Activated CD4-positive, alpha-beta T cell treated with anti-CD3 and anti-CD28 coated beads, Interleukin-2, amount 10 ng/mL, durations not matched to agents 7 days and 5 days (primary cell): ENCODE measurements at regions not wholly inside any gene's neighbourhood (a gene's known extent, or its start where the extent isn't known, plus 50 kb on each side); places are given as distances from the start of the nearest gene placed in this dataset.

Experiments
- CTCF ChIA-PET: fragments of 350-600 bp; sonication (Branson Sonifier 250); formaldehyde crosslinking; loops from one replicate; lab custom pipeline; 2021; ENCODE audit warnings: antibody characterized with exemption; lab: Charles Lee
- POLR2A ChIA-PET: fragments of 350-600 bp; sonication (Branson Sonifier 250); formaldehyde crosslinking; loops from one replicate; lab custom pipeline; 2021; ENCODE audit warnings: antibody characterized with exemption; lab: Charles Lee
- DNase-seq: peaks from one replicate; pipeline ENCODE4 v3.0.0-alpha.2; 2020
- H3K27ac Mint-ChIP-seq: one replicate; pipeline ENCODE4 v1.8.0; 2021; ENCODE audit warnings: mild to moderate bottlenecking, moderate library complexity, mixed read lengths
- H3K27me3 Mint-ChIP-seq: one replicate; pipeline ENCODE4 v1.8.0; 2021; ENCODE audit warnings: mixed read lengths
- H3K36me3 Mint-ChIP-seq: one replicate; pipeline ENCODE4 v1.8.0; 2021; ENCODE audit warnings: low read depth, mixed read lengths
- H3K4me1 Mint-ChIP-seq: one replicate; pipeline ENCODE4 v1.8.0; 2021; ENCODE audit warnings: mixed read lengths
- H3K4me3 Mint-ChIP-seq: one replicate; pipeline ENCODE4 v1.8.0; 2021; ENCODE audit warnings: mild to moderate bottlenecking, moderate library complexity, mixed read lengths
- H3K9me3 Mint-ChIP-seq: one replicate; pipeline ENCODE4 v1.8.0; 2021; ENCODE audit warnings: mixed read lengths

DNA sequence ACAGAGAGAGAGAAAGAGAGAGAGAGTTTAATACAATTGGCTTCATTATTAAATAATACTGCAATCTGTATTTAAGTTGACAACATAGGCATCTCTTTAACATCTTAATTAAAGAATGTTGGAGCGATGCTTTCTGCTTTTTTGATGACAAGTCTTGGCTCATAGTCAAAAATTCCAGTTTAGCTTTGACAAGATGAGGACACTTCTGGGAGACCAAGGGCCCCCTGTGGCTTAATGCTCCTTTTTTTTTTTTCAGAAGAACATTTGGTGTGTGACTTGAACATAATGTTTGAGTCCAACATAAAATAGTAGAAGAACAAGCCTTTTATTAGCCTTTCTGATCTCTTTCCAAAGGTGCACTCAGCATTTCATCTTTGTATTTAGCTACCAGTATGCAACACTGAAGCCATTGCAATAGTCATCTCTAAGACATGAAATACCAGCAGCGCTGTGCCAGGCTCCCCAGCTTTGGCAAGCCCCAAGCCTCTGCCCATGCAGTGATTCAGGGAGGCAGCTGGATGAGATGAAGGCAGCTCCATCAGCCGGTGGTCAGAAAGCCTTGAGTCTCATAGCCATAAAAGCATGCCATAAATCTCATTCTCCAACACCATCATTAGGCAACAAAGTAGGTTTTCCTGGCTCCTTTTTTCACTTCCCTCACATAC lies 349.4 kb upstream of the SEMA6D start:
- CTCF ChIA-PET: no interaction called here
- Mint-ChIP-seq H3K9me3 (no peaks in the 10 kb centered on the region), H3K4me1 (no peaks in the 10 kb centered on the region), H3K27ac (no peak overlapping the region), H3K27me3 (no peaks in the 10 kb centered on the region), H3K4me3 (no peak overlapping the region), H3K36me3 (no peaks in the 10 kb centered on the region)
- DNase-seq: no peak
- POLR2A ChIA-PET: no interaction called here

DNA sequence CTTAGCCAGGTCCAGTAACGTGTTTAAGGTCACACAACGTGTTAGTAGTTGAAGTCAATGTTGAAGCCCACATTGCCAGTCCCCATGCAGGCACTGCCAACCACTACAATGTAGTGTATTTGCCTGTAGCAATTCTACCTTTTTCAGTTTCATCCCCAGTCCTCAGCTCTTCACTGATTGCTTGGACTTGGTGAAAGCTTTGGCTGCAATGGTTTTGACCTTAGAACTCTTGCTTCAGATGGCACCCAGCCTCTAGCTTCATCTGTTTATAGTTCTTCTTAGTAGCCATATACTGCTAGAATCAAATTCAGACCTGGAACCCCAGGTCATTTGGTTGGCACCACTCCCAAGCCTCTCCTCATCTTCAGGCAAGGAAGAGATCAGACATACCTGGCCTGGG lies 345.4 kb upstream of the SEMA6D start:
- no peaks in the 10 kb centered on the region for H3K27me3 Mint-ChIP-seq
- H3K36me3 Mint-ChIP-seq: no peaks in the 10 kb centered on the region
- peaks cover 2% of the 10 kb centered on the region for H3K9me3 Mint-ChIP-seq
- H3K4me1 Mint-ChIP-seq: no peaks in the 10 kb centered on the region
- ChIA-PET POLR2A (no interaction called here), CTCF (no interaction called here)
- no peak overlapping the region for H3K27ac Mint-ChIP-seq
- H3K4me3 Mint-ChIP-seq: no peak overlapping the region
- no peak for DNase-seq

DNA sequence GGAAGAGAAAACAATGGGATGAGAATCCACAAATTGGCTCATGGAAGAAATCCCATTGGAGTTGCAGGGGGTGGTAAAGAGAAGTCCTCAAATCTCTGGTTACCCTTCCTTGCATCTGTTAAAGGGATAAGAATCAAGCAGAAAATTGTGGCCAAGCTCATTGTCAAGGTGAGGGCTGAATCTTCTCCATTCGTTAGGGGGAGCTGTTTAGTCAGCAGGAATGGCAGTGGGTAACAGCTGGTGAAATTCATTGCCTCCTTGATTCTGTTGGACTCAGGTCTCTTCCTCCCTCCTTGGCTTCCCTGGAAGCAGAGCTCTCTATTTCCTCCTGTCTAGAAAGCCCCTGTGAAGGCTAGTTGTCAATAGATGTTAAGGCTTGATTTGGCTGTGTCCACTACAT lies 343.1 kb upstream of the SEMA6D start:
- POLR2A ChIA-PET: no interaction called here
- CTCF ChIA-PET: no interaction called here

DNA sequence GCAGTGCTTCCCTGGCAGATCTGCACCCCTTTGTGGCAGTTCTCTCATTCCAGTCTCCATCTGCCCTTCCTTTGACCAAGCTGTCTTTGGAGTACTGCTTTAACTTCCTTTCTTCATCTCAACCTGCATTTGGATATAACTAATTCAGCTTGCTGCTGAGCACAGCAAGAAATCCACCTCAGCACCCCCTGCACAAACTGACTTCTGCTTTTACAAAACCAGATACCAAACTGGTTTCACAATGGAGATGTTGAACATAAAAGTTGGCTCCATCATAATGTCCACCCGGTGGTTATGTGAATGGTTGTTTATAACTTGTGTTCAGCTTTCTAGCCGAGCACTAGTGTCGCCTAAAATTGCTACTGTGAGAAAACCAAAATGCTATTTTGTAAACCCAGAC lies 341.1 kb upstream of the SEMA6D start:
- Mint-ChIP-seq H3K4me1 (no peaks in the 10 kb centered on the region), H3K27me3 (no peaks in the 10 kb centered on the region), H3K36me3 (no peaks in the 10 kb centered on the region), H3K9me3 (peaks cover 2% of the 10 kb centered on the region), H3K27ac (no peak overlapping the region), H3K4me3 (no peak overlapping the region)
- ChIA-PET CTCF (no interaction called here), POLR2A (no interaction called here)
- DNase-seq: no peak

More for the DNA sequence above, 343.1 kb upstream of the SEMA6D start:
- Mint-ChIP-seq H3K4me1 (no peaks in the 10 kb centered on the region), H3K27me3 (no peaks in the 10 kb centered on the region), H3K4me3 (no peak overlapping the region), H3K27ac (no peak overlapping the region), H3K36me3 (no peaks in the 10 kb centered on the region), H3K9me3 (peaks cover 2% of the 10 kb centered on the region)
- no peak for DNase-seq

DNA sequence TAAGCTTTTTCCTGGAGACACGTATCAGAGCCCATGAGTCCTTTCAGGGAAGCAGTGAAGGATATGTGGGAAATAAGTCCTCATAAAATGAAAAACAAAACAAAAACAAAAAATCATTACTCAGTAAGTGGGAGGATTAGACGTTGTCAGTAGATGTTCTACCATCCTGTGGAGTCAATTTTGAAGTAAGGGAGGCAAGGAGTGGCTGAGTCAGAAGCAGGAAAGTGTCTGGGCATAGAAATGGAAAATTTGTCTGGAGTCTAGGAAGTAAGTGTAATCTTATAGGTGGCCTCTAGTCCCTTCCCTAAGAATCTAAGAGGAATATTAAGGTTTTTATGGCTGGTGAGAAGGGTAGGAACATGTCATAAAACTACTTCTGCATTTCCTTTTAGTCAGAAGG lies 339.8 kb upstream of the SEMA6D start:
- ChIA-PET CTCF (no interaction called here), POLR2A (no interaction called here)
- Mint-ChIP-seq H3K9me3 (peaks cover 2% of the 10 kb centered on the region), H3K36me3 (no peaks in the 10 kb centered on the region), H3K4me3 (no peak overlapping the region), H3K4me1 (no peaks in the 10 kb centered on the region), H3K27ac (no peak overlapping the region), H3K27me3 (no peaks in the 10 kb centered on the region)
- no peak for DNase-seq

DNA sequence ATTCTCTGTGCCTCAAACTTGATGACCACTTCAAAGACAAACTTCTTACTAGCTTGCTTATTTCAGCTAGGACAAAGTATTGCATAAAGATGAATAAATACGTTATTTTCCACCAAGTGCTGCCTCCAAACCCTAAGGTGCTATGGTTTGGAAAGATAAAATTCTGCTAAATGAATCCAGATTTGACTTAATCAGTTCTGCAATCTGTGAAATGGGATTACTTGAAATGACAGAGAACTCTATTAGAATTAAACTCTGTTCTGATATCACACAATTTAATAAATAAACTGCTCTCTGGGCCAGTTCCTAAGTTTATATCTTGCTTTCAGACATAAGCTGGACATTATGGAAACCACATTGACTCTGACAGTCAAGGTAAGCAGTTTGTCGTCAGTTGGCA lies 338.8 kb upstream of the SEMA6D start:
- POLR2A ChIA-PET: no interaction called here
- Mint-ChIP-seq H3K4me3 (no peak overlapping the region), H3K4me1 (no peaks in the 10 kb centered on the region), H3K27me3 (no peaks in the 10 kb centered on the region), H3K9me3 (peaks cover 2% of the 10 kb centered on the region), H3K27ac (no peak overlapping the region), H3K36me3 (no peaks in the 10 kb centered on the region)
- DNase-seq: no peak
- CTCF ChIA-PET: interaction anchor here (0.6 kb wide), 1 partner anchor 108 kb away, joined by 3 read pairs; no protein-coding TSS in a partner anchor

DNA sequence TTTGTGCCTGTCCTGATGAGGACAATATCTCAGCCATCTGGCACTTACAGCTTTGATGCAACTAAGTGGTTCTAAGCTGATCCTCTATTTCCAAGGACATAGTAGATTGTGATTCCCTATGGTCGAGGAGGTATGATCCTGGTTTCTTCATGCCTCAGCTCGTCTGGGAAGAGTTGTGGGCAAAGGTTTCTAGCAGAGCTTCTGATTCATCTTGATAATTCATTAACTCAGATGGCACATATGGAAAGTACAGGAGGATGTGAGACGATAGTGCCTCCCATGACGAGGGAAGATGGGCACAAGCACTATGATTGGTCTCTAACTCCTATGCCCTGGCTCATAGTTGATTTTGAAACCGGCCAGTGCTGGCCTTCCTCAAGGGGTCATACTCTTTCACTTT lies 334.2 kb upstream of the SEMA6D start:
- POLR2A ChIA-PET: no interaction called here
- H3K36me3 Mint-ChIP-seq: no peaks in the 10 kb centered on the region
- H3K27ac Mint-ChIP-seq: no peak overlapping the region

DNA sequence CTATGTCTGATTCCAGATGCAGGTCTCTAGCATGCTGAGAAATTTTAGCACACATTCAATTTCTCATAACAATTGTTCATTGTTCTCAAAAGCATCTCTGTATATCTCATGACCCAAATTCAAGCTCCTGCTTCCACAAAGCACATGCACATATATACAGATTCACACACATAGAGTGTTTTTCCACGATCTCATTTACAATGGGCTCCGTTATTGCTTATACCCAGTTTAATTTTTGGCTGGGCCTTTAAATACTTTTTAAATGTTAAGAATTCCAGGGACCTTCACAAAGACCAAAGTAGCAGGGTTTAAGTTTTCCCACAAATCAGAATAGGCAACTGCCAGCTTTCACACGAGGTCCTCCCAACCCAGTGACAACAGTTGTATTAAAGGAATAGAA lies 333.5 kb upstream of the SEMA6D start:
- POLR2A ChIA-PET: no interaction called here
- H3K4me3 Mint-ChIP-seq: no peak overlapping the region

More for the DNA sequence above, 334.2 kb upstream of the SEMA6D start:
- CTCF ChIA-PET: no interaction called here
- Mint-ChIP-seq H3K4me3 (no peak overlapping the region), H3K4me1 (no peaks in the 10 kb centered on the region), H3K9me3 (no peaks in the 10 kb centered on the region), H3K27me3 (no peaks in the 10 kb centered on the region)
- no peak for DNase-seq

DNA sequence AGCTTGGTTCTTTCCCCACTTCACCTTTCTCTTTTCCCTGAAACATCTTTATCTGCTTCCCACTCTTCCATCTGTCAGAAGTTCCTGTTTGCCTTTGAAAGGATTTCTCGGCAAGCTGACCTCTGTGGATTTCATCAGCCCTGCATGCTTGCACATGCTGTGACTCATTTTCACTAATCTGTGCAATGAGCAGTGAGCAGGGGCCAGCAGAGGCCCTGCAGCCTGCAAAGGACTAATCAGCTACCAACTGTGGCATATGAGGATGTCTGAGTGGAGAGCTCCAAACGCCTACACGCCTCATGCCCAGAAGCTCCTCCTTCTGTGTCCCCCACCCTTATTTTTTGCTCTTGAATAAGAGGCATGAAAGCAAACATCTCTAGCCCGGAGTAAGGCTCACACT lies 333.0 kb upstream of the SEMA6D start:
- Mint-ChIP-seq H3K9me3 (no peaks in the 10 kb centered on the region), H3K27ac (no peak overlapping the region), H3K36me3 (no peaks in the 10 kb centered on the region), H3K4me1 (no peaks in the 10 kb centered on the region), H3K27me3 (no peaks in the 10 kb centered on the region), H3K4me3 (no peak overlapping the region)
- ChIA-PET POLR2A (no interaction called here), CTCF (no interaction called here)
- DNase-seq: no peak

More for the DNA sequence above, 333.5 kb upstream of the SEMA6D start:
- H3K9me3 Mint-ChIP-seq: no peaks in the 10 kb centered on the region
- no peak overlapping the region for H3K27ac Mint-ChIP-seq
- DNase-seq: no peak
- CTCF ChIA-PET: no interaction called here
- no peaks in the 10 kb centered on the region for H3K4me1 Mint-ChIP-seq
- no peaks in the 10 kb centered on the region for H3K27me3 Mint-ChIP-seq
- no peaks in the 10 kb centered on the region for H3K36me3 Mint-ChIP-seq

DNA sequence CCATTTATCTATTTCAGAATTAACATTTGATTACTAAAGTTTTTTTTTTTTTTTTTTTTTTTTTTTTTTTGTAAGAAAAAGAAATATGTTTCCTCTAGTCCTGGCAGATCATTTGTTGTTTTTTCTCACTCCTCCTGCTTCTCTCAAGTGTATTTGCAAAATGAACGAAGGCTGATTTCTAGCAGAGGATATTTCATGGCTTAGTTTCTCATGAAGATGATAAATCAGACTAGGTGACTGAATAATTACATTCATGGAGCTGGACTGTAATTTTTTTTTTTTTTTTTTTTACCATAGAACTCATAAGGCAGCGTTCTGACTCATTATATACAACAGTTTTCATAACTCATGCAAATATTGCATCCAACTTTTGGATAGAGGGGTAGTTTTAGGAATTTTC lies 332.5 kb upstream of the SEMA6D start:
- Mint-ChIP-seq H3K27me3 (no peaks in the 10 kb centered on the region), H3K9me3 (no peaks in the 10 kb centered on the region), H3K4me1 (no peaks in the 10 kb centered on the region), H3K36me3 (no peaks in the 10 kb centered on the region), H3K4me3 (no peak overlapping the region), H3K27ac (no peak overlapping the region)
- DNase-seq: no peak
- CTCF ChIA-PET: no interaction called here
- POLR2A ChIA-PET: no interaction called here

DNA sequence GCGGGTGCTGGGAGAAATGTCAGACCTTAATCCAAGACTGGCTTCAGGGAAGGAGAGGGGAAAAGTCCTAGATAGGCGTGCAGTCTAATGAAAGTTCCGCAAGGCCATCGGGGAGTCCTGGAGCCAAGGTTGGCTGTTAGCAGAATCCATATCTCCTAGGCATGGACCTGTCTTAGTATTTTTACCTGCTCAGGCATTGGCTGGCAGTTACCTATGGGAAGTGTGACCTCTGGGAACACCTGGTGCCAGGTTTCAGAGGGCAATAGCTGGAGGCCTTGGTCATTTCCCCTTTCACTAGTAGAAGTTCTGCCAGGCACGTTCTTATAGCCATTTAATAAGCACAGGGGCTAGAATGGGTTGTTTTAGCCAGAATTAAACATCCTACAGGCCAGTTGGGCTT lies 330.8 kb upstream of the SEMA6D start:
- H3K4me1 Mint-ChIP-seq: no peaks in the 10 kb centered on the region
- no peaks in the 10 kb centered on the region for H3K9me3 Mint-ChIP-seq
- no peaks in the 10 kb centered on the region for H3K27me3 Mint-ChIP-seq
- H3K36me3 Mint-ChIP-seq: no peaks in the 10 kb centered on the region
- H3K27ac Mint-ChIP-seq: no peak overlapping the region
- DNase-seq: no peak
- CTCF ChIA-PET: no interaction called here
- POLR2A ChIA-PET: no interaction called here
- no peak overlapping the region for H3K4me3 Mint-ChIP-seq

DNA sequence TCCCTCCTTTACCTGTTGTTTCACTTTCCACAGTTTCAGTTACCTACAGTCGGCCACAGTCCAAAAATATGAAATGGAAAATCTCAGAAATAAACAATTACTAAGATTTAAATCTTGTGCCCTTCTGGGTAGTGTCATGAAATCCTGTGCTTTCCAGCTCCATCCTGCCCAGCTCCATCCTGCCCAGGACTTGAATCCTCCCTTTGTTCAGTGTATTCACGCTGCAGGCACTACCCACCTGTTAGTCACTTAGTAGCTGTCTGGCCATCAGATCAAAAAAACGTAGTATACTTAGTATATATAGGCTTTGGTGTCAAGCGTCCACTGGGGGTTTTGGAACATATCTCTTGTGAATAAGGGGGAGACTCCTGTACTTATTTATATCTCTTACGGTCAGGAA lies 329.0 kb upstream of the SEMA6D start:
- Mint-ChIP-seq H3K36me3 (no peaks in the 10 kb centered on the region), H3K4me3 (no peak overlapping the region), H3K27me3 (no peaks in the 10 kb centered on the region), H3K4me1 (no peaks in the 10 kb centered on the region), H3K27ac (no peak overlapping the region), H3K9me3 (no peaks in the 10 kb centered on the region)
- ChIA-PET CTCF (interaction anchor here (1.0 kb wide), 1 partner anchor 77 kb away, joined by 3 read pairs; no protein-coding TSS in a partner anchor), POLR2A (no interaction called here)
- no peak for DNase-seq

DNA sequence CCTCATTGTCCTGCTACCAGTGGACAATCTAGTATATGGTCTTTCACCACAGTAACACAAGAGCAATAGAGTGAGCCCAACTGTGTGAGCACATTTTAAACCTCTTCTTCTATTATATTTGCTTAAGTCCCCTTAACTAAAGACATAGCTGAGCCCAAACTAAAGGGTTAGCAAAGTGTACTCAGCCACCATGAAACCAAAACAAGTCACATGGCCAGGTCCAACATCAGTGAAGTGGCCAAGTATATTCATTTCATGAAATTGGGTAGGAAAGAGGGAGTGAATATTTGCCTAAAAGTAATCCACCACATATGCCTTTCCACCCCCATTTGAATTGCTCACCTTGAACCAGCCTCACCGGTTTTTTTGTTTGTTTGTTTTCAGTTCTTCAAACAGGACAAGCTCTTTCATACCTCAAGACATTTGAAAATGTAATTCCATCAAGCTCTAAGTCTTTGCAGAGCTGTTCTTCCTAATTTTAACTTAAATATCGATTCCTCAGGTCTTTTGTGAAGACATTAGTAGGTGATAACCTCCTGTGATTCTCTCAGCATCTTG lies 327.0 kb upstream of the SEMA6D start:
- CTCF ChIA-PET: no interaction called here
- no peaks in the 10 kb centered on the region for H3K27me3 Mint-ChIP-seq
- POLR2A ChIA-PET: no interaction called here
- no peak overlapping the region for H3K27ac Mint-ChIP-seq
- H3K9me3 Mint-ChIP-seq: no peaks in the 10 kb centered on the region
- no peaks in the 10 kb centered on the region for H3K36me3 Mint-ChIP-seq
- DNase-seq: no peak
- no peaks in the 10 kb centered on the region for H3K4me1 Mint-ChIP-seq
- H3K4me3 Mint-ChIP-seq: no peak overlapping the region

DNA sequence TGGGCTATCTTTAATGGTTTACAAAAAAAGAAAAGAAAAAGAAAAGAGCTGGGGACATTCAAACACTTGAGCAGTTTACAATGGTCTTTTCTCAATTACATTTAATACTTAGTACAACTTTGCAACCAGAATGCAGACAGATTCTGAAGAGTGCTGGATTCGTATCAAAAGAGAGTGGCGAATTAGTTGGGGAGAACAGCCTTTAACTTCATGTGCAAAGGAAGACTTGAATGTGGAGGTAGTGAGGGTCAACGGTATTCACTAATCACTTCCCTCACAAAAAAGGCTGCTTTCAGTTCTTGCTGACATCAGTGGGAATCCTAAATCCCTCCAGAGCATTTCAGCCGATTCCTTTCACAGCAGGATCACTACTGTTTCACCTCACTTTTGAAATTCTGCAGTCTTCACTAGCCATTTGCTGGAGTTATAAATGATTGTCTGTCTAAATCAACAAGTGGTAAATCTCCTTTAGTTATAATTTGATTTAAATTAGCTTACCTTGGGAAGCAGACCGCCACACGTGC lies 323.0 kb upstream of the SEMA6D start:
- ChIA-PET CTCF (no interaction called here), POLR2A (no interaction called here)
- Mint-ChIP-seq H3K36me3 (no peaks in the 10 kb centered on the region), H3K4me3 (no peak overlapping the region), H3K27me3 (no peaks in the 10 kb centered on the region), H3K9me3 (no peaks in the 10 kb centered on the region), H3K4me1 (no peaks in the 10 kb centered on the region), H3K27ac (no peak overlapping the region)
- DNase-seq: no peak
